ENCODE measurements at regions not wholly inside any gene's neighbourhood (a gene's known extent, or its start where the extent isn't known, plus 50 kb on each side); places are given as distances from the start of the nearest gene placed in this dataset.

DNA sequence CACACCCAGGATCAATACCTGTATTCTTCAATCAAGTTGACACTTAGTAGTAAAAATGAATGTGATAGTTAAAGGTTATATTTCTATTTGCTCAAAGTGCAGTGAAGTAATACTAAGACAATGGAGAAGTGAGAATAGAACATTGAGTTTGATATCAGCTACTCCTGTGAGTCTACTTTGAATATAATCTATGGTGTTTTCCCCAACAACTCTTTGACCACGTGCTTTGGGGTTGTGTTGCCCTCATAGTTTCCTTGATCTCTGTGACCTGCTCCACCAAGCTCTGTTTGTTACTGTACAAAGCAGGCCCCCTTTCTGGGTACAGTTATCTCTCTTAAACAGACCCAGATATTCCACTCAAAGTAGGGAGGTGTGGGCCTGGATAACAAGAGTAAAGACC is 222.9 kb downstream of the GALR1 start:
- WGBS, 2 donors (ENCODE audit: low coverage in 1 of 2), result 43 to 80% methylated on average over 1 of the region's 1 CpG
- Histone ChIP-seq H3K27ac (no peak overlapping the region), H3K36me3 (no peaks in the 10 kb centered on the region), H3K4me3 (no peak overlapping the region), H3K27me3 (no peaks in the 10 kb centered on the region), H3K4me1 (no peaks in the 10 kb centered on the region), H3K9me3 (no peaks in the 10 kb centered on the region)
- no peak for TF ChIP-seq POLR2AphosphoS5 (IDR thresholded peaks at IDR 0.05)
- no peak for TF ChIP-seq EP300 (IDR thresholded peaks at IDR 0.05; ENCODE audit: low read depth)
- TF ChIP-seq, protein P1, sequence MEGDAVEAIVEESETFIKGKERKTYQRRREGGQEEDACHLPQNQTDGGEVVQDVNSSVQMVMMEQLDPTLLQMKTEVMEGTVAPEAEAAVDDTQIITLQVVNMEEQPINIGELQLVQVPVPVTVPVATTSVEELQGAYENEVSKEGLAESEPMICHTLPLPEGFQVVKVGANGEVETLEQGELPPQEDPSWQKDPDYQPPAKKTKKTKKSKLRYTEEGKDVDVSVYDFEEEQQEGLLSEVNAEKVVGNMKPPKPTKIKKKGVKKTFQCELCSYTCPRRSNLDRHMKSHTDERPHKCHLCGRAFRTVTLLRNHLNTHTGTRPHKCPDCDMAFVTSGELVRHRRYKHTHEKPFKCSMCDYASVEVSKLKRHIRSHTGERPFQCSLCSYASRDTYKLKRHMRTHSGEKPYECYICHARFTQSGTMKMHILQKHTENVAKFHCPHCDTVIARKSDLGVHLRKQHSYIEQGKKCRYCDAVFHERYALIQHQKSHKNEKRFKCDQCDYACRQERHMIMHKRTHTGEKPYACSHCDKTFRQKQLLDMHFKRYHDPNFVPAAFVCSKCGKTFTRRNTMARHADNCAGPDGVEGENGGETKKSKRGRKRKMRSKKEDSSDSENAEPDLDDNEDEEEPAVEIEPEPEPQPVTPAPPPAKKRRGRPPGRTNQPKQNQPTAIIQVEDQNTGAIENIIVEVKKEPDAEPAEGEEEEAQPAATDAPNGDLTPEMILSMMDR (IDR thresholded peaks at IDR 0.05), result no peak
- TF ChIP-seq POLR2A (IDR thresholded peaks at IDR 0.05), result no peak
- in situ Hi-C loops (cut with MboI; ENCODE audit: low pct_ligation_motif_present in 1 of 4, low pct_unique_long_range_greater_than_20kb in 1 of 4, low sequenced_read_pairs in 3 of 4), result no loop called here
- intact Hi-C loops (cut with DNase I; ENCODE audit: low total_unique reads), result no loop called here
- DNase-seq, result no peak

DNA sequence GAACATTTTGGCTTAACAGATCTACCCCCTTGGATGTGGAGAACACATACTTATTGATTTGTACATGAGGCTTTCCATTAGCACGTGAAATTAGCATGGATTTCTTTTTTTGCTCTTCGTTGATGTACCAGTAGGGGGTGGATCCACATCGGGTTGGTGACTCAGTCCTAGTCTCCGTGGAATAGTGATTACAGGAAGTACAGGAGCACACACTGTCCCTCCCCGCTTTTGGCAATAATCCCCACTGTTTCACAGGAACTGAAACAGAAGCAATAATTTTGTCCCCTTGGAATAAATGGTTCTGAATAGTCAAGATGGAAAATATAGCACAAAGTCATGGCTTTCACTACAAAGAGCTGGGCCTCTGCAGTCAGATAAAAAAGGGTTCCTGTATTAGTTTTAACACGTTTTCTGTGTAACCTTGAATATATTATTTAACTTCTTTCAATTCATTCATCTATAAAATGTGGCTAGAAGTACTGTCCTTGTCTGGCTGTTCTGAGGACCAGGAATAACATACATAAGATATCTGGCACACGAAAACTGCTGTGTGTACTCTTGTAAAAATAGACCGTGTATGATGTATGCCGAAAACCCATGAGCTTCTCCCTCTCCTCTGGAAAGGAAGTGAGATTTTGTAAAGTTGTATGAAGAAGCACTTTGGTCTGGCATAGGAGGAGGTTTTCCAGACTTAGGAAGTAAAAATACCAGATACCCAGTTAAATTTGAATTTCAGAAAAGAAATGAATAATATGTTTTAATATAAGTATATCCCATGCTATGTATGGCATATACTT is 229.2 kb downstream of the GALR1 start:
- DNase-seq, result peak; percentile 14
- intact Hi-C loops (cut with DNase I; ENCODE audit: low total_unique reads) (no loop called here), in situ Hi-C loops (cut with MboI; ENCODE audit: low pct_ligation_motif_present in 1 of 4, low pct_unique_long_range_greater_than_20kb in 1 of 4, low sequenced_read_pairs in 3 of 4) (no loop called here)
- Histone ChIP-seq H3K4me3 (no peak overlapping the region), H3K4me1 (no peaks in the 10 kb centered on the region), H3K27me3 (no peaks in the 10 kb centered on the region), H3K9me3 (no peaks in the 10 kb centered on the region), H3K36me3 (no peaks in the 10 kb centered on the region), H3K27ac (peak overlapping the region in 3 of 4 donors; percentile 2 to 41 (median 14))
- TF ChIP-seq, protein P1 (IDR thresholded peaks at IDR 0.05), result peak in 3 of 5 experiments; percentile 22 to 27 (median 23)
- no peak for TF ChIP-seq POLR2AphosphoS5 (IDR thresholded peaks at IDR 0.05)
- 38 to 40% methylated on average over 9 of the region's 9 CpGs for WGBS, 2 donors (ENCODE audit: low coverage in 1 of 2)

DNA sequence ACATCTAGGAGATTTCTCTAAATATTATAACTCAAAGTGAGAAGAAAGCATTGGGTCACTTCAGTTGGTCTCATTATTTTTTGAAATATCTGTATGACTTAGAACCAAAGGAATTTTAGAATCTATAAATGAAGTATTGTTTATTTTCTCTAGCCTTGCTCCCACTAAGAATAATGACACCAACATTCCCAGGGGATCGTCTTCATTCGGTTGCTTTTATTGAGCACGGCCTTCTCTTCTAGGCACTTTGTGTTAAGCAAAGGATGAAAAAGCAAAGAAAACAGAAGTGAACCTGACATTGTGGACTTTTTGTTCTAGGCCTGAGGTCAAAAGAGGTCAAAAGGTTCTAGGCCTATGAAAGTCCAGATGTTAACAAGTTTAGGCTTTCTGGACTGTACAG is 231.9 kb downstream of the GALR1 start:
- Histone ChIP-seq H3K4me1 (no peaks in the 10 kb centered on the region), H3K9me3 (no peaks in the 10 kb centered on the region), H3K27me3 (no peaks in the 10 kb centered on the region), H3K36me3 (no peaks in the 10 kb centered on the region), H3K4me3 (no peak overlapping the region), H3K27ac (no peak overlapping the region)
- in situ Hi-C loops (cut with MboI; ENCODE audit: low pct_ligation_motif_present in 1 of 4, low pct_unique_long_range_greater_than_20kb in 1 of 4, low sequenced_read_pairs in 3 of 4), result no loop called here
- DNase-seq, result no peak
- WGBS, 2 donors (ENCODE audit: low coverage in 1 of 2), result 89 to 90% methylated on average over 2 to 3 of the region's 3 CpGs
- TF ChIP-seq POLR2A (IDR thresholded peaks at IDR 0.05), result no peak
- TF ChIP-seq, protein P1 (IDR thresholded peaks at IDR 0.05), result no peak
- no peak for TF ChIP-seq POLR2AphosphoS5 (IDR thresholded peaks at IDR 0.05)
- TF ChIP-seq EP300 (IDR thresholded peaks at IDR 0.05; ENCODE audit: low read depth), result no peak
- intact Hi-C loops (cut with DNase I; ENCODE audit: low total_unique reads), result no loop called here

DNA sequence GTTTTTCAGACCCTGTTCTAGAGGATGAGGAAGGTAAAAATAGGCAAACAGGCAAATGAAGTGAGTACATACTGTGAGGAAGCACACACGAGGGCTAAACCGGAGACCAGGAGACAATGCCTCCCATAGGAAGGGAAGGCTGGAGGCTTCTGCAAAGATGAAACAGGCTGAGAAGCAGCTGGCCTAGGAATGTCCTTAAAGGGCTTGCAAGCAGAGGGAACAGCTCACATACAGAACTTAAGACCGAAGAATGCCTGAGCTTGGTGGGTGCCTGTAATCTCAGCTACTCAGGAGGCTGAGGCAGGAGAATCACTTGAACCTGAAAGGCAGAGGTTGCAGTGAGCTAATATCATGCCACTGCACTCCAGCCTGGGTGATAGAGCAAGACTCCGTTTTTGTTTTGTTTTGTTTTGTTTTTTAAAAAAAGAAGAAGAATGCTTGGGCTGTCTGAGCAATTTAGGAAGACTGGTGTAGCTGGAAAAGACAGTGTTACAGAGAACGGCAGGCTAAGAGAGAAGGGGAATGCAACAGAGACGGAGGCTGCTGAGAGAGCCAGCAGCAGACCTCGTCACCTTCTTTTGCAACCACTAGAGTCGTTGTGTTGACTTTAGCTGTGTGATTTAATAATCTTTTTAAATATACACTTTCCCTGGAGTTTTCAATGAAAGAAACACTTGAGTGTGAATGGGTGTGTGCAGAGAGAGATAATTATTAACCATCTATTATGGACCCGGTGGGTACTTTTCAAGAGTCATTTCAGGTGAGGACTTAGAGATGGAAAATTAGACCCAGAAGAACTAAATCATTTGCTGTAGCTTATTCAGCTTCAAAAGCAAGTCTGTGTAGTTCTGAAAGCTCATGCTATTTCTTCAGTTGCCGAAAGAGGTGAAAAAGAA is 232.8 kb downstream of the GALR1 start:
- DNase-seq, result no peak
- no peak overlapping the region for H3K4me3 ChIP-seq
- no peaks in the 10 kb centered on the region for H3K27me3 ChIP-seq
- H3K36me3 ChIP-seq, result no peaks in the 10 kb centered on the region
- WGBS, 2 donors (ENCODE audit: low coverage in 1 of 2), result 52 to 54% methylated on average over 10 of the region's 10 CpGs
- H3K9me3 ChIP-seq, result no peaks in the 10 kb centered on the region
- H3K27ac ChIP-seq, result no peak overlapping the region
- in situ Hi-C loops (cut with MboI; ENCODE audit: low pct_ligation_motif_present in 1 of 4, low pct_unique_long_range_greater_than_20kb in 1 of 4, low sequenced_read_pairs in 3 of 4), result no loop called here
- intact Hi-C loops (cut with DNase I; ENCODE audit: low total_unique reads), result no loop called here
- TF ChIP-seq, protein P1 (IDR thresholded peaks at IDR 0.05), result no peak
- TF ChIP-seq POLR2AphosphoS5 (IDR thresholded peaks at IDR 0.05), result no peak
- H3K4me1 ChIP-seq, result no peaks in the 10 kb centered on the region
